HG03575 (cell line): ENCODE measurements at regions not wholly inside any gene's neighbourhood (a gene's known extent, or its start where the extent isn't known, plus 50 kb on each side); places are given as distances from the start of the nearest gene placed in this dataset.

Source experiments
- ATAC-seq: cut with Tn5 transposase; IDR thresholded peaks from one replicate; pipeline ENCODE4 v1.9.1; 2021; ENCODE audit not compliant: unreplicated experiment, insufficient number of reproducible peaks, low FRiP score; ENCODE audit errors: extremely low read depth

GRCh38 chr18:11290786-11291185 is 141.4 kb upstream of the PIEZO2 start:
- no peak for ATAC-seq

- ATAC-seq, result no peak
Observed at GRCh38 chr18:11289248-11289647, 139.9 kb upstream of the PIEZO2 start.

- no peak for ATAC-seq
Observed at GRCh38 chr18:11288401-11288800, 139.0 kb upstream of the PIEZO2 start.

- ATAC-seq, result no peak
Observed at GRCh38 chr18:11286431-11286830, 137.1 kb upstream of the PIEZO2 start.

- no peak for ATAC-seq
Observed at GRCh38 chr18:11284811-11285210, 135.4 kb upstream of the PIEZO2 start.

- no peak for ATAC-seq
Observed at GRCh38 chr18:11284349-11284748, 135.0 kb upstream of the PIEZO2 start.

- ATAC-seq, result no peak
Observed at GRCh38 chr18:11283479-11284161, 134.3 kb upstream of the PIEZO2 start.

GRCh38 chr18:11279461-11279860 is 130.1 kb upstream of the PIEZO2 start:
- ATAC-seq, result no peak

- ATAC-seq, result no peak
Observed at GRCh38 chr18:11276678-11277077, 127.3 kb upstream of the PIEZO2 start.

GRCh38 chr18:11274144-11274794 is 124.9 kb upstream of the PIEZO2 start:
- no peak for ATAC-seq

- ATAC-seq, result no peak
Observed at GRCh38 chr18:11272516-11272915, 123.1 kb upstream of the PIEZO2 start.

GRCh38 chr18:11271954-11272353 is 122.6 kb upstream of the PIEZO2 start:
- ATAC-seq, result no peak

- ATAC-seq, result no peak
Observed at GRCh38 chr18:11269257-11269656, 119.9 kb upstream of the PIEZO2 start.

- no peak for ATAC-seq
Observed at GRCh38 chr18:11268741-11269233, 119.4 kb upstream of the PIEZO2 start.

GRCh38 chr18:11268153-11268552 is 118.8 kb upstream of the PIEZO2 start:
- no peak for ATAC-seq

GRCh38 chr18:11266781-11267480 is 117.6 kb upstream of the PIEZO2 start:
- no peak for ATAC-seq

GRCh38 chr18:11261486-11261885 is 112.1 kb upstream of the PIEZO2 start:
- no peak for ATAC-seq

GRCh38 chr18:11260961-11261461 is 111.6 kb upstream of the PIEZO2 start:
- ATAC-seq, result no peak

- no peak for ATAC-seq
Observed at GRCh38 chr18:11259469-11260150, 110.2 kb upstream of the PIEZO2 start.
